Nephron progenitor cell (in vitro differentiated cells): ENCODE measurements at regions not wholly inside any gene's neighbourhood (a gene's known extent, or its start where the extent isn't known, plus 50 kb on each side); places are given as distances from the start of the nearest gene placed in this dataset.

Experiments
- DNase-seq: peaks from one replicate; pipeline ENCODE4 v3.0.0; 2021
- H3K27ac Mint-ChIP-seq: 2 replicates; pipeline ENCODE4 v1.8.0; 2021; ENCODE audit warnings: mild to moderate bottlenecking, moderate library complexity, mixed read lengths
- H3K27me3 Mint-ChIP-seq: 2 replicates; pipeline ENCODE4 v1.8.0; 2021; ENCODE audit warnings: mild to moderate bottlenecking, low read depth, mixed read lengths; ENCODE audit not compliant: poor library complexity
- H3K36me3 Mint-ChIP-seq: 2 replicates; pipeline ENCODE4 v1.8.0; 2021; ENCODE audit warnings: low read depth, mixed read lengths
- H3K4me1 Mint-ChIP-seq: 2 replicates; pipeline ENCODE4 v1.8.0; 2021; ENCODE audit warnings: mixed read lengths
- H3K4me3 Mint-ChIP-seq: 2 replicates; pipeline ENCODE4 v1.8.0; 2021; ENCODE audit warnings: mild to moderate bottlenecking, moderate library complexity, mixed read lengths
- H3K9me3 Mint-ChIP-seq: 2 replicates; pipeline ENCODE4 v1.8.0; 2021; ENCODE audit warnings: mild to moderate bottlenecking, moderate library complexity, mixed read lengths
- CTCF ChIP-seq: fragments of 200-600 bp; sonication (generic); IDR thresholded peaks from 2 replicates; pipeline ENCODE4 v1.5.0; 2021; ENCODE audit warnings: antibody characterized with exemption

- H3K27ac Mint-ChIP-seq = no peak overlapping the region
- no peaks in the 10 kb centered on the region for H3K27me3 Mint-ChIP-seq
- no peak for DNase-seq
- H3K36me3 Mint-ChIP-seq = no peaks in the 10 kb centered on the region
- no peaks in the 10 kb centered on the region for H3K9me3 Mint-ChIP-seq
- H3K4me3 Mint-ChIP-seq = no peak overlapping the region
- H3K4me1 Mint-ChIP-seq = no peaks in the 10 kb centered on the region
- no peak for TF ChIP-seq CTCF
Measured at GRCh38 chr13:82701020-82701419, 1181.3 kb downstream of the SLITRK1 start.

- TF ChIP-seq CTCF = no peak
- DNase-seq = no peak
- H3K9me3 Mint-ChIP-seq = no peaks in the 10 kb centered on the region
- H3K4me3 Mint-ChIP-seq = no peak overlapping the region
- no peaks in the 10 kb centered on the region for H3K4me1 Mint-ChIP-seq
- no peak overlapping the region for H3K27ac Mint-ChIP-seq
- no peaks in the 10 kb centered on the region for H3K36me3 Mint-ChIP-seq
- H3K27me3 Mint-ChIP-seq = no peaks in the 10 kb centered on the region
Measured at GRCh38 chr13:82698941-82699340, 1183.3 kb downstream of the SLITRK1 start.

GRCh38 chr13:82698383-82698782, 1183.9 kb downstream of the SLITRK1 start:
- Mint-ChIP-seq H3K9me3 (no peaks in the 10 kb centered on the region), H3K27me3 (no peaks in the 10 kb centered on the region), H3K27ac (no peak overlapping the region), H3K36me3 (no peaks in the 10 kb centered on the region), H3K4me1 (no peaks in the 10 kb centered on the region), H3K4me3 (no peak overlapping the region)
- no peak for TF ChIP-seq CTCF
- no peak for DNase-seq

GRCh38 chr13:82693607-82694006, 1188.7 kb downstream of the SLITRK1 start:
- Mint-ChIP-seq H3K4me1 (no peaks in the 10 kb centered on the region), H3K27me3 (no peaks in the 10 kb centered on the region), H3K4me3 (no peak overlapping the region), H3K27ac (no peak overlapping the region), H3K9me3 (no peaks in the 10 kb centered on the region), H3K36me3 (no peaks in the 10 kb centered on the region)
- TF ChIP-seq CTCF = no peak
- no peak for DNase-seq

GRCh38 chr13:82688400-82688994, 1193.8 kb downstream of the SLITRK1 start:
- Mint-ChIP-seq H3K27me3 (no peaks in the 10 kb centered on the region), H3K4me3 (no peak overlapping the region), H3K36me3 (no peaks in the 10 kb centered on the region), H3K9me3 (no peaks in the 10 kb centered on the region), H3K4me1 (no peaks in the 10 kb centered on the region), H3K27ac (no peak overlapping the region)
- DNase-seq = no peak
- TF ChIP-seq CTCF = no peak

- no peak for DNase-seq
- Mint-ChIP-seq H3K4me1 (no peaks in the 10 kb centered on the region), H3K9me3 (no peaks in the 10 kb centered on the region), H3K27me3 (no peaks in the 10 kb centered on the region), H3K4me3 (no peak overlapping the region), H3K27ac (no peak overlapping the region), H3K36me3 (no peaks in the 10 kb centered on the region)
- no peak for TF ChIP-seq CTCF
Measured at GRCh38 chr13:82687884-82688283, 1194.4 kb downstream of the SLITRK1 start.
